ENCODE measurements at regions not wholly inside any gene's neighbourhood (a gene's known extent, or its start where the extent isn't known, plus 50 kb on each side); places are given as distances from the start of the nearest gene placed in this dataset.
A peak's percentile ranks its signal among the peaks of the same experiment; 100 is the strongest.

- no peaks in the 10 kb centered on the region for H3K36me3 ChIP-seq (ENCODE audit: control insufficient read depth, insufficient read depth, low read length)
- H3K27ac ChIP-seq (ENCODE audit: low read depth, low read length, severe bottlenecking): no peak overlapping the region
- WGBS, 2 experiments (ENCODE audit: insufficient coverage in 2 of 2): 71% methylated on average over 1 of the region's 4 CpGs; no CpG with 5 or more reads in 1 of the 2 experiments
- H3K4me1 ChIP-seq (ENCODE audit: control insufficient read depth, insufficient read depth, low read length, poor library complexity, severe bottlenecking): peaks cover 31% of the 10 kb centered on the region
- no peak overlapping the region for H3K4me3 ChIP-seq (ENCODE audit: extremely low read depth, insufficient read depth, low read length, poor library complexity, severe bottlenecking)
- H3K9me3 ChIP-seq (ENCODE audit: control insufficient read depth, low read length): no peaks in the 10 kb centered on the region
These were observed 96.3 kb upstream of the RNF152 start for GRCh38 chr18:61989138-61989537.

DNA sequence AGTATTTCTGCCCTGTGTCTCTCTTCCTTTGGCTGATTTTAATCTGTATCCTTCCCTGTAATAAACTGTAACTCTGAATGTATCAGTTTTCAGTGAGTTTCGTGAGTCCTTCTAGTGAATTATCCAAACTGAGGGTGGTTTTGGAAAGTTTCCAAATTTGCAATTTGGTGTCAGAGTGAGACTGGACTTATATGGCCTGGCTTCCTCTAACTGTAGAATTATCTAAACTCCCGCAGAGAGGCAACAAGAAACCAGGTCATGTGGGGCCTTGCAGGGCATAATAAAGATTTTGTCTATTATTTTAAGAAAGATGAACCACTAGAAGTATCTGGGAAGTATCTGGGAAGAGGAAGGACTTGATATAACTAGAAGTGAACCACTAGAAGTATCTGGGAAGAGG, 95.3 kb upstream of the RNF152 start:
- H3K4me1 ChIP-seq (ENCODE audit: control insufficient read depth, insufficient read depth, low read length, poor library complexity, severe bottlenecking): peaks cover 23% of the 10 kb centered on the region
- no peaks in the 10 kb centered on the region for H3K9me3 ChIP-seq (ENCODE audit: control insufficient read depth, low read length)
- 80% methylated on average over 2 of the region's 2 CpGs; no CpG with 5 or more reads in 1 of the 2 experiments for WGBS, 2 experiments (ENCODE audit: insufficient coverage in 2 of 2)
- H3K27ac ChIP-seq (ENCODE audit: low read depth, low read length, severe bottlenecking): no peak overlapping the region
- H3K36me3 ChIP-seq (ENCODE audit: control insufficient read depth, insufficient read depth, low read length): no peaks in the 10 kb centered on the region
- no peak overlapping the region for H3K4me3 ChIP-seq (ENCODE audit: extremely low read depth, insufficient read depth, low read length, poor library complexity, severe bottlenecking)

DNA sequence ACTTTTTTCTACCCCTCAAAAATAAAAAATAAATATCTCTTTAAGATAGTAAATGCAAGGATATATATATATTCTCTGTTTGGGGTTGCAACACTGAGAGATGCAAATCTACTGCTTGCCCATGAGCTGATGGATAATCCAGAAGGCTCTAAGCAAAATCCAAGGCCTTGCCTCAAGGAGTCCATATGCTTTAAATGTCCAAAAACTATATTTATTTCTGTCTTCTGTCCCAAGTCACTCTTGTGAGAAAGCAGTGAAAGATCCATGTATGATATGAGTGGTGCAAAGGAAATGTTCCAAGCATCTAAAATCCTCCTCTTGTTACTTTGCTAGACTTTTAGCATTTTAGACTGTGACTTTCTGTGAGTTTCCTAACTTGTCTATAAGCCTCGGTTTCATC, 92.9 kb upstream of the RNF152 start:
- Histone ChIP-seq H3K9me3 (ENCODE audit: control insufficient read depth, low read length) (no peaks in the 10 kb centered on the region), H3K27ac (ENCODE audit: low read depth, low read length, severe bottlenecking) (no peak overlapping the region), H3K4me1 (ENCODE audit: control insufficient read depth, insufficient read depth, low read length, poor library complexity, severe bottlenecking) (peaks cover 5% of the 10 kb centered on the region), H3K4me3 (ENCODE audit: extremely low read depth, insufficient read depth, low read length, poor library complexity, severe bottlenecking) (no peak overlapping the region), H3K36me3 (ENCODE audit: control insufficient read depth, insufficient read depth, low read length) (no peaks in the 10 kb centered on the region)
- no CpG with 5 or more reads among the region's 1 CpG for WGBS, 2 experiments (ENCODE audit: insufficient coverage in 2 of 2)

GRCh38 chr18:61984349-61984748, 91.5 kb upstream of the RNF152 start:
- peaks cover 12% of the 10 kb centered on the region for H3K4me1 ChIP-seq (ENCODE audit: control insufficient read depth, insufficient read depth, low read length, poor library complexity, severe bottlenecking)
- no peak overlapping the region for H3K27ac ChIP-seq (ENCODE audit: low read depth, low read length, severe bottlenecking)
- WGBS, 2 experiments (ENCODE audit: insufficient coverage in 2 of 2): 100% methylated on average over 1 of the region's 1 CpG
- no peak overlapping the region for H3K4me3 ChIP-seq (ENCODE audit: extremely low read depth, insufficient read depth, low read length, poor library complexity, severe bottlenecking)
- no peaks in the 10 kb centered on the region for H3K36me3 ChIP-seq (ENCODE audit: control insufficient read depth, insufficient read depth, low read length)
- H3K9me3 ChIP-seq (ENCODE audit: control insufficient read depth, low read length): no peaks in the 10 kb centered on the region

GRCh38 chr18:61982475-61982874, 89.7 kb upstream of the RNF152 start:
- Histone ChIP-seq H3K36me3 (ENCODE audit: control insufficient read depth, insufficient read depth, low read length) (no peaks in the 10 kb centered on the region), H3K4me1 (ENCODE audit: control insufficient read depth, insufficient read depth, low read length, poor library complexity, severe bottlenecking) (peaks cover 12% of the 10 kb centered on the region), H3K27ac (ENCODE audit: low read depth, low read length, severe bottlenecking) (no peak overlapping the region), H3K4me3 (ENCODE audit: extremely low read depth, insufficient read depth, low read length, poor library complexity, severe bottlenecking) (no peak overlapping the region), H3K9me3 (ENCODE audit: control insufficient read depth, low read length) (no peaks in the 10 kb centered on the region)
- 80% methylated on average over 1 of the region's 2 CpGs; no CpG with 5 or more reads in 1 of the 2 experiments for WGBS, 2 experiments (ENCODE audit: insufficient coverage in 2 of 2)

DNA sequence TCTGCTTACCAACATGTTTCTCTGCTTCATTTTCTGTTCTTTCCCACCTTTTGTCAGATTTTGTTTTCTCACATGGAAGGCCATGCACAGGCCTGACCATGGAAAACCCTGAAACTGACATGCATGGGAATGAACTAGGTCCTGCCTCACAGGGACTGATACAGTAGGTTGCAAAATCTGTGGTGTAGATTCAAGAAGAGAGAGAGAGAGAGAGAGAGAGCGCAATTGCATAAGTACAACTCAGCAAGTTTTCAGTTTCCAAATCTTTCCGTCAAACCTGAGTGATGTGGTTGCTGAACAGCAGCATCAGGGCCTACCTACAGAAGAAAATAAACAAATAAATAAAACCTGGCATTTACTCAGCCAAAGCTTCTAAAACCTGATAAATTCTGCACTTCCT, 87.5 kb upstream of the RNF152 start:
- Histone ChIP-seq H3K4me1 (ENCODE audit: control insufficient read depth, insufficient read depth, low read length, poor library complexity, severe bottlenecking) (peaks cover 12% of the 10 kb centered on the region), H3K36me3 (ENCODE audit: control insufficient read depth, insufficient read depth, low read length) (no peaks in the 10 kb centered on the region), H3K9me3 (ENCODE audit: control insufficient read depth, low read length) (no peaks in the 10 kb centered on the region), H3K27ac (ENCODE audit: low read depth, low read length, severe bottlenecking) (peak overlapping the region; percentile 20), H3K4me3 (ENCODE audit: extremely low read depth, insufficient read depth, low read length, poor library complexity, severe bottlenecking) (no peak overlapping the region)
- 86% methylated on average over 1 of the region's 2 CpGs; no CpG with 5 or more reads in 1 of the 2 experiments for WGBS, 2 experiments (ENCODE audit: insufficient coverage in 2 of 2)

GRCh38 chr18:61975526-61976326, 82.9 kb upstream of the RNF152 start:
- Histone ChIP-seq H3K9me3 (ENCODE audit: control insufficient read depth, low read length) (no peaks in the 10 kb centered on the region), H3K36me3 (ENCODE audit: control insufficient read depth, insufficient read depth, low read length) (no peaks in the 10 kb centered on the region), H3K4me3 (ENCODE audit: extremely low read depth, insufficient read depth, low read length, poor library complexity, severe bottlenecking) (no peak overlapping the region), H3K27ac (ENCODE audit: low read depth, low read length, severe bottlenecking) (no peak overlapping the region), H3K4me1 (ENCODE audit: control insufficient read depth, insufficient read depth, low read length, poor library complexity, severe bottlenecking) (peaks cover 7% of the 10 kb centered on the region)
- 92 to 100% methylated on average over 5 to 6 of the region's 9 CpGs for WGBS, 2 experiments (ENCODE audit: insufficient coverage in 2 of 2)

DNA sequence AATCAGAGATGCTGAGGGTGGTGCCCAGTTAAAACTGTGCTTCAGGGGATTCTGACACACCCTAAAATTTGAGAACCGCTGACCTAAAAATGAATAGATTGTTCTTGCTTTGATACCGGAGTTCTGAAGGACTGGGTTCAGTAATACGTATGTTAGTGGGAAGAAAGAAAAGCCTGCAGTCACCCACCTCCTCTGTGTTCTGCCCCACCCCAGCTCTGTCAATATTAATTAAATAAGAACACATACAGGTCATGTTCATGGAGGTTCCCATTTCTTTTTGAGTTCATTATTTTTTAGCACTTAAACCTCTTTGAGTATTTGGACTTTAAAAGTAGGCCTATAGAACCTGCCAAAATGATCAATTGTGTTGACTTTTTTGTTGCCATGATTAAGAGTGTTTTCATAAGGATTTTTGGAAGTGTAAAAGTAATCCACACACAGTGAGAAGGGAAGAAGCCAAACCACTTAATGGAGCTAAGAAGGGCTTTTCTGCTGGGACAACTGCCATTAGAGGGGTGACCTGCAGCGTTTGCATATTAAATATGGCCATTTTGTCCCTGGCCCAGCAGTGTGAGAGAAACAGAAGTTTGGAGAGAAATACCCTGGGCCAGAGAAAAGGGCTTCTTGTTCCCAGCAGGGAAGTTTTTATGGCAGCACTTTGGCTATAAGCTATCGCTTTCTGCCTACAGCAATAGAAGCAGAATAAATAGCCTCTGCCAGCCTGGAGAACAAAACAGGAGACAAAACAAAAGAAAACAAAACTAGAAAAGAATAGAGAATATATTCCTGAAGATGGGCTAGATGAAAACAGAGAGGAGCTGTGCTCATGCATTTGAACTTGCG, 80.7 kb upstream of the RNF152 start:
- Histone ChIP-seq H3K4me1 (ENCODE audit: control insufficient read depth, insufficient read depth, low read length, poor library complexity, severe bottlenecking) (no peaks in the 10 kb centered on the region), H3K4me3 (ENCODE audit: extremely low read depth, insufficient read depth, low read length, poor library complexity, severe bottlenecking) (no peak overlapping the region), H3K27ac (ENCODE audit: low read depth, low read length, severe bottlenecking) (no peak overlapping the region), H3K36me3 (ENCODE audit: control insufficient read depth, insufficient read depth, low read length) (no peaks in the 10 kb centered on the region), H3K9me3 (ENCODE audit: control insufficient read depth, low read length) (no peaks in the 10 kb centered on the region)
- WGBS, 2 experiments (ENCODE audit: insufficient coverage in 2 of 2): 88 to 96% methylated on average over 3 of the region's 6 CpGs

DNA sequence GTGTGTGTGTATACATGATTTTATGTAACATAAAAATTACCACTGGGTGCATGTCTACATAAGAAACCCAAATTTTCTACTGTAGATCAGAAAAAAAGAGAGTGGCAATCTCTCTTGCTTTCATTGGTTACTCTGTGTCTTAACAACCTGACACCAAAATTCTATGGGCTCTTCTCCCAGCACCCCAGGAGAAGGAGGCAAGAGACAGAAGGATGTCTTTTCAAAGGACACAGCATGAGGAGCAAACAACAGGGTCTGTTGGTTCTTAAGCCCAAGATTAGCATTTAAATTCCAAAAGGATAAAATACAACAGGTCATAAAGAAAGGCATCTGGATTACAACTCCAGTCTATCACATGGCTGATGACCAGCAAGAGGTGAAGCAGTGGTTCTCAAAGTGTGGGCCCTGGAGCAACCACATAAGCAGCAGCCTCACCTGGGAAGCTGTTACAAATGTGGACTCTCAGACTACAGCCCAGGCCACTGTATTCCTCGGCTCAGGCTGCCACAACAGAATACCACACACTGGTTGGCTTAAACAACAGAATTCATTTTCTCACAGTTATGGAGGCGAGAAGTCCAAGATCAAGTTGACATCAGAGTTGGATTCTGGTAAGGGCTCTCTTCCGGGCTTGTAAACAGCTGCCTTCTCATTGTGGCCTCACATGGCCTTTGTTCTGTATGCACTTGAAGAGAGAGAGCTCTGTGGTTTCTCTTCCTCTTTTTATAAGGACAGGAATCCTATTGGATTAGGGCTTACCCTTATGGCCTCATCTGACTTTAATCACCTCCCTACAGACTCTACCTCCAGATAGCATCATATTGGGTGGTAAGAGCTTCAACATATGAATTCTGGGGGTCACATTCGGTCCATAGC, 79.8 kb upstream of the RNF152 start:
- no peaks in the 10 kb centered on the region for H3K4me1 ChIP-seq (ENCODE audit: control insufficient read depth, insufficient read depth, low read length, poor library complexity, severe bottlenecking)
- H3K27ac ChIP-seq (ENCODE audit: low read depth, low read length, severe bottlenecking): no peak overlapping the region
- H3K36me3 ChIP-seq (ENCODE audit: control insufficient read depth, insufficient read depth, low read length): no peaks in the 10 kb centered on the region
- no peak overlapping the region for H3K4me3 ChIP-seq (ENCODE audit: extremely low read depth, insufficient read depth, low read length, poor library complexity, severe bottlenecking)
- no peaks in the 10 kb centered on the region for H3K9me3 ChIP-seq (ENCODE audit: control insufficient read depth, low read length)
- WGBS, 2 experiments (ENCODE audit: insufficient coverage in 2 of 2): 94 to 96% methylated on average over 3 to 4 of the region's 4 CpGs

DNA sequence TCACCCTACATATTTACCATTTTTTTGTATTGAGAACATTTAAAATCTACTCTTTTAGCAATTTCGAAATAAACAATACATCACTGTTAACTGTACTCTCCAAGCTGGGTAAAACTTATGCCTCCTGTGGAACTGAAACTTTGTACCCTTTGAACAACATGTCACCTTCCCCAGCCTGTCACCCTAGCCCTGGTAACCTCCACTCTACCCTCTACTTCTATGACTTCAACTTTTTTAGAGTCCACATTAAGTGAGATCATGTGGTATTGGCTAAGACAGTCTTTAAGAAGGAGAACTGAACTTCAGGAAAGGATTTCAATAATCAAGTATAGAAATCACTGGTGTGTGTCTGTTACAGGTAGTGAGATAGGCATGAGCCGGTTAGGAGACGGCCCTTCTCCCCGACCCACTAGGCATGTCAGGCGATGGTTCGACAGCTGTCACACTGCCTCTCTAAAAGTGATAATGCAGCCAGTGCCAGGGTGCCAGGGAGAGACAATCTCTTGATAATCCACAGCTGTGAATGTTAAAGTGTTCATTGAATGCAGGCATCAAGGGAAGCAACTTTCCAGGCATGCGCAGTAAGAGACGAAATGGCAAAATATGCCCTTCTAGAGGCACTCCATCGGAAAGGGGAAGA, 74.6 kb upstream of the RNF152 start:
- 96 to 99% methylated on average over 9 of the region's 9 CpGs for WGBS, 2 experiments (ENCODE audit: insufficient coverage in 2 of 2)

More for the DNA sequence above, 74.6 kb upstream of the RNF152 start:
- Histone ChIP-seq H3K4me3 (ENCODE audit: extremely low read depth, insufficient read depth, low read length, poor library complexity, severe bottlenecking) (no peak overlapping the region), H3K27ac (ENCODE audit: low read depth, low read length, severe bottlenecking) (no peak overlapping the region), H3K36me3 (ENCODE audit: control insufficient read depth, insufficient read depth, low read length) (no peaks in the 10 kb centered on the region), H3K9me3 (ENCODE audit: control insufficient read depth, low read length) (no peaks in the 10 kb centered on the region), H3K4me1 (ENCODE audit: control insufficient read depth, insufficient read depth, low read length, poor library complexity, severe bottlenecking) (peaks cover 4% of the 10 kb centered on the region)
